Fibroblast of lung (primary cell): ENCODE measurements at regions not wholly inside any gene's neighbourhood (a gene's known extent, or its start where the extent isn't known, plus 50 kb on each side); places are given as distances from the start of the nearest gene placed in this dataset.

ENCODE experiments used
- DNase-seq, 2 donors: peaks; one replicate each; pipeline versions ENCODE4 v3.0.0 to v3.0.0-alpha.2; 2010; ENCODE audit warnings: low read depth in 2 of 2
- H2AFZ ChIP-seq: 2 replicates; pipeline ENCODE4 v1.5.1; 2012; ENCODE audit warnings: low read length, control low read depth, inconsistent platforms
- H3K27ac ChIP-seq: 2 replicates; pipeline ENCODE4 v1.5.1; 2011; ENCODE audit warnings: low read length, control low read depth; ENCODE audit not compliant: insufficient read depth
- H3K27me3 ChIP-seq: 2 replicates; pipeline ENCODE4 v1.5.1; 2011; ENCODE audit warnings: mild to moderate bottlenecking, low read length; ENCODE audit not compliant: control insufficient read depth, insufficient read depth
- H3K36me3 ChIP-seq: 2 replicates; pipeline ENCODE4 v1.5.1; 2011; ENCODE audit warnings: low read length; ENCODE audit not compliant: control insufficient read depth, insufficient read depth
- H3K4me1 ChIP-seq: 2 replicates; pipeline ENCODE4 v1.5.1; 2011; ENCODE audit warnings: low read length; ENCODE audit not compliant: control insufficient read depth, insufficient read depth; ENCODE audit errors: extremely low read depth
- H3K4me2 ChIP-seq: 2 replicates; pipeline ENCODE4 v1.5.1; 2011; ENCODE audit warnings: low read length, control low read depth; ENCODE audit not compliant: insufficient read depth; ENCODE audit errors: extremely low read depth
- H3K4me3 ChIP-seq, 4 experiments: fragments of 200-600 bp in 1 of 4; sonication (generic) in 1 of 4; replicated peaks in 1 of 4; 2 replicates each; pipeline ENCODE4 v1.5.1; 2011 to 2016; ENCODE audit warnings: low read length in 4 of 4, low read depth in 3 of 4, mild to moderate bottlenecking in 3 of 4, control low read depth in 2 of 4, inconsistent platforms in 1 of 4, mixed read lengths in 1 of 4; ENCODE audit not compliant: insufficient read depth in 1 of 4; ENCODE audit errors: control extremely low read depth in 1 of 4
- H3K79me2 ChIP-seq: 2 replicates; pipeline ENCODE4 v1.5.1; 2012; ENCODE audit warnings: mild to moderate bottlenecking, low read length, inconsistent platforms; ENCODE audit not compliant: control insufficient read depth, insufficient read depth
- H3K9ac ChIP-seq: 2 replicates; pipeline ENCODE4 v1.5.1; 2011; ENCODE audit warnings: mild to moderate bottlenecking, low read length, control low read depth; ENCODE audit not compliant: insufficient read depth
- H3K9me3 ChIP-seq: 2 replicates; pipeline ENCODE4 v1.5.1; 2012; ENCODE audit warnings: low read depth, low read length; ENCODE audit not compliant: control insufficient read depth, insufficient read depth
- H4K20me1 ChIP-seq: 2 replicates; pipeline ENCODE4 v1.5.1; 2011; ENCODE audit warnings: low read length; ENCODE audit not compliant: control insufficient read depth, insufficient read depth; ENCODE audit errors: extremely low read depth
- EZH2 ChIP-seq: IDR thresholded peaks from 2 replicates; pipeline ENCODE4 v1.5.1; 2012; ENCODE audit warnings: low read length, control low read depth, mild to moderate bottlenecking; ENCODE audit errors: missing control alignments
- TF ChIP-seq, protein P1 (sequence below), 2 donors: IDR thresholded peaks in 1 of 2; conservative IDR thresholded peaks in 1 of 2; 1 replicate in 1 of 2; 2 replicates in 1 of 2; pipeline ENCODE4 v1.5.1; 2011 to 2012; ENCODE audit warnings: low read length in 2 of 2, control low read depth in 1 of 2, inconsistent platforms in 1 of 2, low read depth in 1 of 2, mild to moderate bottlenecking in 1 of 2

DNA sequence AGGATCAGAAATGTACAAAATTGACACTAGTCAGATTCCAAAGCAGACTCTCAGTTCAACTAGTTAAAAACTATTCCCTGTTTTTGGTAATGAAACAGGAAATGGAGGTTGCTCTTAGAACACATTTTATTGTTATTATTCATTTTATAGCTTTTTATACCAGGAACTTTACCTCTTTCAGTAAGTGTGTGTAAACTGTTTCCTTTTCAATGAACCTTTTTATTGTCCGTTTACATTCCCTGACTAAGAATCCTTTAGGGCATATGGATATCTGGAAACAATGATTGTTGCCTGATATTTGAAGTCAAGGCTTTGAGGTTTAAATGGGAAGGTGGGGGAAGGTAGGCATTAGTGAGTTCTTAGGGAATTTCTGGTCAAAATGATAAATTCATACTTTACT, 1511.4 kb downstream of the ADGRL3 start:
- H3K4me2 ChIP-seq, result no peak overlapping the region
- no peak overlapping the region for H3K4me3 ChIP-seq
- no peaks in the 10 kb centered on the region for H3K4me1 ChIP-seq
- no peak for DNase-seq
- no peaks in the 10 kb centered on the region for H3K79me2 ChIP-seq
- no peaks in the 10 kb centered on the region for H3K27me3 ChIP-seq
- H3K27ac ChIP-seq, result no peak overlapping the region
- H2AFZ ChIP-seq, result no peak overlapping the region
- H3K9ac ChIP-seq, result no peak overlapping the region
- no peaks in the 10 kb centered on the region for H3K36me3 ChIP-seq
- no peaks in the 10 kb centered on the region for H4K20me1 ChIP-seq
- TF ChIP-seq, protein P1, sequence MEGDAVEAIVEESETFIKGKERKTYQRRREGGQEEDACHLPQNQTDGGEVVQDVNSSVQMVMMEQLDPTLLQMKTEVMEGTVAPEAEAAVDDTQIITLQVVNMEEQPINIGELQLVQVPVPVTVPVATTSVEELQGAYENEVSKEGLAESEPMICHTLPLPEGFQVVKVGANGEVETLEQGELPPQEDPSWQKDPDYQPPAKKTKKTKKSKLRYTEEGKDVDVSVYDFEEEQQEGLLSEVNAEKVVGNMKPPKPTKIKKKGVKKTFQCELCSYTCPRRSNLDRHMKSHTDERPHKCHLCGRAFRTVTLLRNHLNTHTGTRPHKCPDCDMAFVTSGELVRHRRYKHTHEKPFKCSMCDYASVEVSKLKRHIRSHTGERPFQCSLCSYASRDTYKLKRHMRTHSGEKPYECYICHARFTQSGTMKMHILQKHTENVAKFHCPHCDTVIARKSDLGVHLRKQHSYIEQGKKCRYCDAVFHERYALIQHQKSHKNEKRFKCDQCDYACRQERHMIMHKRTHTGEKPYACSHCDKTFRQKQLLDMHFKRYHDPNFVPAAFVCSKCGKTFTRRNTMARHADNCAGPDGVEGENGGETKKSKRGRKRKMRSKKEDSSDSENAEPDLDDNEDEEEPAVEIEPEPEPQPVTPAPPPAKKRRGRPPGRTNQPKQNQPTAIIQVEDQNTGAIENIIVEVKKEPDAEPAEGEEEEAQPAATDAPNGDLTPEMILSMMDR (conservative IDR thresholded peaks at IDR 0.05 in 1 of 2, IDR thresholded peaks at IDR 0.05 in 1 of 2; ENCODE audit: low read depth in 1 of 2, low read length in 2 of 2), result no peak
- no peak for TF ChIP-seq EZH2
- H3K9me3 ChIP-seq, result no peaks in the 10 kb centered on the region

DNA sequence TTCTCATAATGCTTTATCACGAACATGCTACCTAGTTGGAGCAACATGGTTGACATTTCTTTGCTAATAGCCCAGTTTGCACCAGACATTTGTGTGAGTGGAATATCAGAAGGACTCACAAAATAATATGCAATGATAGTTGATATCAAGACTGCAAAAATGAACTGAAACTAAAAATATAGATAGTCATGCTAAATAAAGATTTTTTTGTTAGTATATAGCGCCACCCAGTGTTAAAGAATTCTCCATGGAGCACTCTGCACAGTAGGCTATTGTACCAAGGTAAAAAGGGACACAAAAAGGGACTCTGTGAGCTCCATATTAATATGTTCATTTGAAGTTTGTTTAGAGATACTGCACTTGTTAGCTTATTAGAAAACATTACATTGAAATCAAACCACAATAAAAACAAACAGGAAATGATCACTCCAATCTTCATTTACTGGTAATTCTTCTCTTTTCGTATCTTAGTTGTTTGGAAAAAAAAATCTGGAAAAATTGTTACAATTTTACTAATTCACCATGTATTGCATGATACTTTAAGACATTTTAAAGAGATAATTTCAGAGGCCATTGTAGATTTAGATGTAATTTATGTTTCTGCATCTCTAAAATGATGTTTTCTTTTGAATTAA, 1509.6 kb downstream of the ADGRL3 start:
- peak; percentile 6 to 58 for DNase-seq
- no peak overlapping the region for H3K4me2 ChIP-seq
- H2AFZ ChIP-seq, result no peak overlapping the region
- H3K4me1 ChIP-seq, result no peaks in the 10 kb centered on the region
- TF ChIP-seq, protein P1 (conservative IDR thresholded peaks at IDR 0.05 in 1 of 2, IDR thresholded peaks at IDR 0.05 in 1 of 2; ENCODE audit: low read depth in 1 of 2, low read length in 2 of 2), result peak in 1 of 2 donors; percentile 59
- TF ChIP-seq EZH2, result no peak
- no peaks in the 10 kb centered on the region for H3K9me3 ChIP-seq
- H3K79me2 ChIP-seq, result no peaks in the 10 kb centered on the region
- H3K27me3 ChIP-seq, result no peaks in the 10 kb centered on the region
- H3K27ac ChIP-seq, result no peak overlapping the region
- no peaks in the 10 kb centered on the region for H3K36me3 ChIP-seq
- no peaks in the 10 kb centered on the region for H4K20me1 ChIP-seq
- H3K9ac ChIP-seq, result no peak overlapping the region
- peak overlapping the region in 1 of 4 experiments; percentile 69 for H3K4me3 ChIP-seq

DNA sequence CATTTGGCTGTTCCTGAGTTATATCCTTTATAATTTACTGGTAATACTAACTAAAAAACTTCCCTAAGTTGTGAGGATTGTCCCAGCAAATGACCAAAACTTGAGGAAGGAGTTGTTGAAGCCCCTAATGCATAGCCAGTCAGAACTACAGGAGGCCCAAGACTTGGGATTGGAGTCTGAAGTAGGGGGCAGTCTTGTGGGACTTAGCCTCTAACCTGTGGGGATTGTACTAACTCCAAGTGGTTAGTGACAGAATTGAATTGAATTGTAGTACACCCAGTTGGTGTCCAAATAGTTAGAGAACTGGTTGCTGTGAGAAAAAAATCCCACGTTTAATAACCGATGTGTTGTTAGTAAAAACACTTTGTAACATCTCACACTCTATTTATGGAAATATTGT, 1506.3 kb downstream of the ADGRL3 start:
- Histone ChIP-seq H3K79me2 (no peaks in the 10 kb centered on the region), H2AFZ (no peak overlapping the region), H3K4me1 (no peaks in the 10 kb centered on the region), H3K9me3 (no peaks in the 10 kb centered on the region), H3K36me3 (no peaks in the 10 kb centered on the region), H3K27ac (no peak overlapping the region), H3K4me2 (no peak overlapping the region), H3K4me3 (no peak overlapping the region), H3K27me3 (no peaks in the 10 kb centered on the region), H3K9ac (no peak overlapping the region), H4K20me1 (no peaks in the 10 kb centered on the region)
- TF ChIP-seq EZH2, result no peak
- TF ChIP-seq, protein P1 (conservative IDR thresholded peaks at IDR 0.05 in 1 of 2, IDR thresholded peaks at IDR 0.05 in 1 of 2; ENCODE audit: low read depth in 1 of 2, low read length in 2 of 2), result no peak
- DNase-seq, result no peak
